Memory B cell (primary cell): ENCODE measurements at regions not wholly inside any gene's neighbourhood (a gene's known extent, or its start where the extent isn't known, plus 50 kb on each side); places are given as distances from the start of the nearest gene placed in this dataset.

Experiments used
- ATAC-seq: fragments of 150-1000 bp; cut with Tn5 transposase; 2 replicates; pipeline ENCODE4 v1.10.0; 2021; ENCODE audit warnings: low read depth, mild to moderate bottlenecking, moderate library complexity
- DNase-seq, 2 donors: peaks; one replicate each; pipeline ENCODE4 v3.0.0; 2022; ENCODE audit warnings: low spot score in 2 of 2
- H3K27ac Mint-ChIP-seq: one replicate; pipeline ENCODE4 v1.8.0; 2022; ENCODE audit warnings: mild to moderate bottlenecking, moderate library complexity, mixed read lengths
- H3K27me3 Mint-ChIP-seq: one replicate; pipeline ENCODE4 v1.8.0; 2022; ENCODE audit warnings: mixed read lengths
- H3K36me3 Mint-ChIP-seq: one replicate; pipeline ENCODE4 v1.8.0; 2022; ENCODE audit warnings: mild to moderate bottlenecking, mixed read lengths
- H3K4me1 Mint-ChIP-seq: one replicate; pipeline ENCODE4 v1.8.0; 2022; ENCODE audit warnings: mixed read lengths
- H3K4me3 Mint-ChIP-seq: one replicate; pipeline ENCODE4 v1.8.0; 2022; ENCODE audit warnings: mild to moderate bottlenecking, moderate library complexity, mixed read lengths
- H3K9me3 Mint-ChIP-seq: one replicate; pipeline ENCODE4 v1.8.0; 2022; ENCODE audit warnings: mixed read lengths

DNA sequence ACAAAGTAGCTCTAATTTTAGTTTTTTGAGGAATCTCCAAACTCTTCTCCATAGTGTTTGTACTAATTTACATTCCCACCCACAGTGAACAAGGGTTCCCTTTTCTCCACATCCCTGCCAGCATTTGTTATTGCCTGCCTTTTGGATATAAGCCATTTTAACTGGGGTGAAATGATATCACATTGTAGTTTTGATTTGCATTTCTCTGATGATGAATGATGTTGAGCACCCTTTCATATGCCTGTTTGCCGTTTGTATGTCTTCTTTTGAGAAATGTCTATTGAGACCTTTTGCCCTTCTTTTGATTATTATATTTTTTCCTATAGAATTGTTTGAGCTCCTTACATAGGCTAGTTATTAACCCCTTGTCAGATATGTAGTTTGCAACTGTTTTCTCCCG, 239.9 kb upstream of the TPM1 start:
- peaks cover 2% of the 10 kb centered on the region for H3K27me3 Mint-ChIP-seq
- H3K4me3 Mint-ChIP-seq = no peak overlapping the region
- H3K27ac Mint-ChIP-seq = no peak overlapping the region
- no peak for DNase-seq
- ATAC-seq = no peak
- H3K4me1 Mint-ChIP-seq = no peaks in the 10 kb centered on the region
- no peaks in the 10 kb centered on the region for H3K36me3 Mint-ChIP-seq
- H3K9me3 Mint-ChIP-seq = no peaks in the 10 kb centered on the region

DNA sequence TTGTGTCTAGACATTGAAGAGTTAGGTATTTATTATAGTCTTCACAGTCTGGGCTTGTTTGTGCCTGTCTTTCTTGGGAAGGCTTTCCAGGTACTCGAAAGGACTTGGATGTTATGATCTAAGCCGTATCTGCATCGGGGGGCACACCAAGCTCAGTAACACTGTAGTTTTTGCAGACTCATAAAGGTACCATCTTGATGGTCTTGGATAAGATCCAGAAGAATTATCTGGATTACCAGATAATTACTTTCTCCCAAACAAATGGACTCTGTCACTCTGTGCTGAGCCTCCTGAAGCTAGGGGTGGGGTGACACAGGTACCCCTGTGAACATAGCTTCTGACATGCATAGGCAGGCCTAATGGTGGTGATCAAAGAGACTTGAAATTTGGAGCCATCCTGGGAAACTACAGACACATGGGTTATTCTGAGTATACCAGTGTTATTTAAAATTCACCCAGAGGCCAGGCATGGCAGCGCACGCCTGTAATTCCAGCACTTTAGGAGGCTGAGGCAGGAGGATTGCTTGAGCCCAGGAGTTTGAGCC, 238.6 kb upstream of the TPM1 start:
- Mint-ChIP-seq H3K9me3 (no peaks in the 10 kb centered on the region), H3K4me1 (no peaks in the 10 kb centered on the region), H3K4me3 (no peak overlapping the region), H3K27ac (no peak overlapping the region), H3K36me3 (no peaks in the 10 kb centered on the region), H3K27me3 (peaks cover 2% of the 10 kb centered on the region)
- ATAC-seq (no peak), DNase-seq (no peak)

DNA sequence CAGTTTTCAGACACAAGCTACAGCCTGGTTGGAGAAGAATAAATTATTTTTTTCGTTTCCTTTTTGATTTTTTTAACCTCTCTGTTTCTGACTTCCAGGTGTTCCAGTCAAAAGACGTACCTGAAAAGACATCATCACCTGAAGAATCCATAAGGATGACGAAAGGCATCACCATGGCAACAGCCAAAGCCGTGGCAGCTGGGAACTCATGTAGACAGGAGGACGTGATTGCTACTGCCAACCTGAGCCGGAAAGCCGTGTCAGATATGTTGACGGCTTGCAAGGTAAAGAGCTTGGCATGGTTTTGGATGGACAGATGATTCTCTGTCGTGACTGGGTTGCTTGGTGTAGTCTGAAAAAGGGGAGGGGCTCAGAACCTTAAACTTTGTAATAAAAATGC, 237.0 kb upstream of the TPM1 start:
- Mint-ChIP-seq H3K27me3 (peaks cover 4% of the 10 kb centered on the region), H3K27ac (no peak overlapping the region), H3K4me3 (no peak overlapping the region), H3K4me1 (no peaks in the 10 kb centered on the region), H3K9me3 (no peaks in the 10 kb centered on the region), H3K36me3 (no peaks in the 10 kb centered on the region)
- ATAC-seq (no peak), DNase-seq (no peak)

DNA sequence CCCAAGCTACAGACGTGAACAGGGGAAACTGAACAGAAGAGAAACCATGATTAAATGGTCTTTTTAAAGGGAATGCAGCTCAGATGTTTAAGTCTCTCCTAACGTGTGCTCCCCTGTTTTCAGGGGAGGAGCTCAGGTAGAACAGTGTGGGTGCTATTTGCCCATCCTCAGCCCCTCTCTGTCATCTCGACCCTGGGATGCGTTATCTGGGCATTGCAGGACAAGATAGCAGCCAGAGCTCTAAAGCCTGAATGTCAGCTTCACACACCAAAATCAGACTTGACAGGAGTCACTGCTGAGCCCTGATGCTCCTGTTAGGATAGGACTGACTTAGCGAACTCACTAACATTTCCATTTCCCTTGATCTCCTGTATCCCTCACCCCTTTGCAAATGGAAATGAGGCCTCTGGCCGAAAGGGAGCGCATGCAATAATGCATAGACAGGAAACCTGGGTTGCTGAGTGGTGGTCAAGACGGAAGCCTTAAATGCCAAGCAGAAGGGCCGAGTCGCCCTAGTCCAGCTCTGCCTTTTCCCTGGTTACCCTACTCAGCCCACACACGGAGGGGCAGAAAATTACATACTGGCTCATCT, 234.9 kb upstream of the TPM1 start:
- no peaks in the 10 kb centered on the region for H3K4me1 Mint-ChIP-seq

GRCh38 chr15:62809115-62809967, 233.2 kb upstream of the TPM1 start:
- Mint-ChIP-seq H3K9me3 (no peaks in the 10 kb centered on the region), H3K4me1 (no peaks in the 10 kb centered on the region), H3K27ac (no peak overlapping the region), H3K27me3 (peaks cover 6% of the 10 kb centered on the region), H3K4me3 (no peak overlapping the region), H3K36me3 (no peaks in the 10 kb centered on the region)
- DNase-seq = no peak
- ATAC-seq = no peak

More for the DNA sequence above, 234.9 kb upstream of the TPM1 start:
- no peak for DNase-seq
- no peaks in the 10 kb centered on the region for H3K36me3 Mint-ChIP-seq
- no peaks in the 10 kb centered on the region for H3K9me3 Mint-ChIP-seq
- H3K27me3 Mint-ChIP-seq = peaks cover 6% of the 10 kb centered on the region
- no peak overlapping the region for H3K27ac Mint-ChIP-seq
- H3K4me3 Mint-ChIP-seq = no peak overlapping the region
- ATAC-seq = no peak

GRCh38 chr15:62809968-62810260, 232.6 kb upstream of the TPM1 start:
- peaks cover 6% of the 10 kb centered on the region for H3K27me3 Mint-ChIP-seq
- H3K4me1 Mint-ChIP-seq = no peaks in the 10 kb centered on the region
- no peaks in the 10 kb centered on the region for H3K9me3 Mint-ChIP-seq
- no peak overlapping the region for H3K4me3 Mint-ChIP-seq
- H3K36me3 Mint-ChIP-seq = no peaks in the 10 kb centered on the region
- ATAC-seq = no peak
- DNase-seq = no peak
- H3K27ac Mint-ChIP-seq = no peak overlapping the region

GRCh38 chr15:62812515-62812835, 230.1 kb upstream of the TPM1 start:
- Mint-ChIP-seq H3K4me3 (no peak overlapping the region), H3K36me3 (no peaks in the 10 kb centered on the region), H3K4me1 (no peaks in the 10 kb centered on the region), H3K27ac (no peak overlapping the region), H3K9me3 (no peaks in the 10 kb centered on the region), H3K27me3 (peaks cover 4% of the 10 kb centered on the region)
- DNase-seq = no peak
- ATAC-seq = no peak

DNA sequence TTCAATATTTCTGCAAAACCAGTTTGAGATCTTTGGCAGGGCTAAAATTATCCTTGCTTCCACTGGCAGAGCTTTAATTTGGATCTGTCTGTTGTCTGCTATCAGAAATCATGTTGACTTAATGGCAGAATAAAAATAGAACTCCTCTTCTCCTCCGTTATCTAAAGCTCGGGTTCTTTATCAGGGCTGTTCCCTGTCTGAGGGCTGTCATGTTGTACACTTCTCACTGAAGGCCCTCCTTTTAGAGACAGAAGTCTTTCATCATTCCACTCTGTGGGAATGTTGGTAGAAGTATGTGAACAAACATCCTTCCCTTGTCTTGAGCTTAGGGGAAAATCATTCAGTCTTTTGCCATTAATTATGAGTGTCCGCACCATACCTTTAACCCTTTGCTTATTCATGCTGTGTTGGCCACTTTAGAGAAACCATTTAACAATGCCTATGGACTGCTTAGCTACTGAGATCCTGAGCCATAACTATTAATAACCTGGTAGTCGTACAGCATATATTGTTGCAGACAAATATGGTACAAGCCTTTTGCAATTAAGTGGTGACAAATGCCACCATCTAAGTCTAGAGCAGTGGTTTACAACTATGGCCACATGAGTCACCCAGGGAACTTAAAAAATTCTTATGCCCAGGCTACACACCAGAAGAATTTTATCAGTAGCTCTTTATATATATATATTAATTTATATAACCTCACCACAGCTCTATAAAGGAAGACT, 226.0 kb upstream of the TPM1 start:
- H3K36me3 Mint-ChIP-seq = no peaks in the 10 kb centered on the region
- DNase-seq (no peak), ATAC-seq (no peak)
- H3K27ac Mint-ChIP-seq = no peak overlapping the region
- no peaks in the 10 kb centered on the region for H3K9me3 Mint-ChIP-seq
- no peak overlapping the region for H3K4me3 Mint-ChIP-seq
- no peaks in the 10 kb centered on the region for H3K4me1 Mint-ChIP-seq
- peaks cover 7% of the 10 kb centered on the region for H3K27me3 Mint-ChIP-seq

DNA sequence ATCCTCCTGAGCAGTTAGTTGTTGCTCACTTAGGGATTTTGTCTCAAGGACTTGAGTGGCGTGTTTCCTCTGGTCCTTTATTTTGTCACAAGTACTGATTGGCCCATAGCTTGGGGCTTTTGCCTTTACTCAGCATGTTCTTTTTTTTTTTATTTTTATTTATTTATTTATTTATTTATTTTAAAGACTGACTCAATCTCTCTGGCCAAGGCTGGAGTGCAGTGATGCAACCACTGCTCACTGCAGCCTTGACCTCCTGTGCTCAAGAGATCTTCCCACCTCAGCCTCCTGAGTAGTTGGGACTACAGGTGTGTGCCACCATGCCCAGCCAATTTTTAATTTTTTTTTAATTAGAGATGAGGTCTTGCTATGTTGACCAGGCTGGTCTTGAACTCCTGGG, 223.9 kb upstream of the TPM1 start:
- Mint-ChIP-seq H3K27ac (no peak overlapping the region), H3K4me3 (no peak overlapping the region), H3K9me3 (no peaks in the 10 kb centered on the region), H3K36me3 (no peaks in the 10 kb centered on the region), H3K27me3 (peaks cover 7% of the 10 kb centered on the region), H3K4me1 (no peaks in the 10 kb centered on the region)
- DNase-seq (no peak), ATAC-seq (no peak)

- no peaks in the 10 kb centered on the region for H3K4me1 Mint-ChIP-seq
- H3K27me3 Mint-ChIP-seq = peaks cover 10% of the 10 kb centered on the region
- no peak for ATAC-seq
Observed at GRCh38 chr15:62821384-62822131, 221.0 kb upstream of the TPM1 start.

DNA sequence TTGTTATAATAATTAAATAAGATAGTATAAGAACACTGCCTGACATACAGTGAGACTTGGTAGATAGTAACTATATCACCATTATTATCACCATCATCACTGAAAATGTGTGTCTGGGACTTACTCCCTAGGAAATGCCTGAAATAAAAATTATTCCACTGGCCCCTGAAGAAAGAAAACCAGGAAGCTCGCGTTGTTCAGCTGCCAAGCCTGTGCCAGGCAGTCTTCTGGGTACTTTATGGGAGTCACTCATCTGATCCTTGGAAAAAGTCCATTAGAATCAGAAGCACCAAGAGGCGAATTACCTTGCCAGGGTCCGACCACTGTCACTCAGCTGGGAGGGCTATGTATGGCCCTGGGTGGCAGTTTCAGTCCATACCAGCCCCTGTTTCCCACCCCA, 220.3 kb upstream of the TPM1 start:
- DNase-seq = no peak
- Mint-ChIP-seq H3K4me1 (no peaks in the 10 kb centered on the region), H3K4me3 (no peak overlapping the region), H3K27me3 (peaks cover 10% of the 10 kb centered on the region), H3K36me3 (no peaks in the 10 kb centered on the region), H3K27ac (no peak overlapping the region), H3K9me3 (no peaks in the 10 kb centered on the region)
- ATAC-seq = no peak

More at GRCh38 chr15:62821384-62822131, 221.0 kb upstream of the TPM1 start:
- no peak overlapping the region for H3K4me3 Mint-ChIP-seq
- no peaks in the 10 kb centered on the region for H3K9me3 Mint-ChIP-seq
- no peak for DNase-seq
- no peaks in the 10 kb centered on the region for H3K36me3 Mint-ChIP-seq
- no peak overlapping the region for H3K27ac Mint-ChIP-seq

DNA sequence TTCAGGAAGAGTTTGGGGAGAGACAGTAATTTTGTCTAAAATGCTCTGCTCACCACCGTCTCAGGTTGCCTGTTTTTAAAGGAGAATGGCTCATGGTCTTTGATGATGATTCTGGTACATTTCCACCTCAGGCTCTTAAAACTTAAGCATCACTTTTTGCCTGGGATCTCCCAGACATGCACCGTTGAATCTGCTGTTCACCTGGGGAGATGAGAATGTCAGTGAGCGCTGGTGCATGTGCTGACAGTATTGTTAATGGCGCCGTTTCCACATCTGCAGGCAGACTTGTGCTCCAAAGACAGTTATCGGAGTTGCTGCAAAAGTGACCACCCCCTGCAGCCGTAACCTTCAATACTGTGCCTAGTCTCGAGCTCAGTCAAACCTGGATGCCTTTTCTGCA, 219.0 kb upstream of the TPM1 start:
- peaks cover 7% of the 10 kb centered on the region for H3K27me3 Mint-ChIP-seq
- H3K4me1 Mint-ChIP-seq = no peaks in the 10 kb centered on the region
- ATAC-seq (no peak), DNase-seq (no peak)
- H3K36me3 Mint-ChIP-seq = no peaks in the 10 kb centered on the region
- H3K27ac Mint-ChIP-seq = no peak overlapping the region
- no peak overlapping the region for H3K4me3 Mint-ChIP-seq
- no peaks in the 10 kb centered on the region for H3K9me3 Mint-ChIP-seq

DNA sequence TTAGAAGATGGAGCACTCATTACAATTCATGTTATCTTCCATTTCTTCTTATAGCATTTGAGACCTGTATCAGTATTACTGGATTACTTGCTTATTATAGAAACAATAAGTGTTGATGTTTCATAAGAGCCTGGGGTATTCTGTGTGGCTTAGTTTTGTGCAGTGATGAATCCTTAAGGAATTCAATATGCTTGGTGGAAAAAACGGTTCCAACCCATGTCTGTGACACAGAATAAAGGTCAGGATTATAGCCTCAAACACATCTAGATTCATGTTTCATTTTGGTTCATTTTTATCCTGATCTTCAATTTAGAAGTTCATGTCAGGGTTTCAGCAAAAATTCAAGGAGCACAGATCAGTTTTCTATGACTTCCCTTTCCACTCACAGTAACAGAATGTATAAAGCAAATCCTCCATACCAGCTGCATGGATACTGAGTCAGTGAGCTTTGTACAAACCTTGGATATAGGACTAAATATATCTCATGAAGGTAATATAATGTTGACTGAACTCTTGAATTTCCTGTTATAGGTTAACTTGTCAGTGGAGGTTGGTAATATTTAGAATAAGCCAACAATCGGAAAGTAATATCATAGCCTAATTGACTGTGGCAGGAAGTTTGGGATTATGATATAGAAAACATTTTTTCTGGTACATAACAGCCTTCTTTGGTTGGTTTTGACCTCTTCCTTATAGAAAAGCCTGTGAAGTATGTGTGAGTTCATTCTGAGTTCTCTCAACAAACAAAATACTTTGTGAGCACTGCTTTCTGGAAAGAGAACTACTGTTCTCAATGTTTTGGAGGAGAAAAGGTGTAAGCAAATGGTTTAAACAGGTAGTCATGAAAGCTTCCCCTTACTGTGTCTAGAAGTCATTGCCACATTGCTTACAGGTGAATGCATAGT, 218.2 kb upstream of the TPM1 start:
- Mint-ChIP-seq H3K27ac (no peak overlapping the region), H3K9me3 (no peaks in the 10 kb centered on the region), H3K27me3 (peaks cover 7% of the 10 kb centered on the region), H3K4me1 (no peaks in the 10 kb centered on the region), H3K36me3 (no peaks in the 10 kb centered on the region), H3K4me3 (no peak overlapping the region)
- no peak for ATAC-seq
- no peak for DNase-seq
